Neural crest cell (in vitro differentiated cells): ENCODE measurements at regions not wholly inside any gene's neighbourhood (a gene's known extent, or its start where the extent isn't known, plus 50 kb on each side); places are given as distances from the start of the nearest gene placed in this dataset.

Experiments used
- DNase-seq: peaks from one replicate; pipeline ENCODE4 v3.0.0; 2021; ENCODE audit warnings: low read depth, mixed read lengths, low spot score
- H3K27ac Mint-ChIP-seq: one replicate; pipeline ENCODE4 v1.8.0; 2021; ENCODE audit warnings: mild to moderate bottlenecking, mixed read lengths; ENCODE audit not compliant: unreplicated experiment
- H3K27me3 Mint-ChIP-seq: 2 replicates; pipeline ENCODE4 v1.8.0; 2021; ENCODE audit warnings: low read depth, mild to moderate bottlenecking, mixed read lengths
- H3K36me3 Mint-ChIP-seq: 2 replicates; pipeline ENCODE4 v1.8.0; 2021; ENCODE audit warnings: low read depth, mild to moderate bottlenecking, mixed read lengths
- H3K4me1 Mint-ChIP-seq: 2 replicates; pipeline ENCODE4 v1.8.0; 2021; ENCODE audit warnings: mixed read lengths
- H3K4me3 Mint-ChIP-seq: one replicate; pipeline ENCODE4 v1.8.0; 2021; ENCODE audit warnings: mild to moderate bottlenecking, mixed read lengths
- H3K9me3 Mint-ChIP-seq: 2 replicates; pipeline ENCODE4 v1.8.0; 2021; ENCODE audit warnings: mixed read lengths
- TF ChIP-seq, protein P1 (sequence below): fragments of 200-600 bp; sonication (generic); conservative IDR thresholded peaks from 2 replicates; pipeline ENCODE4 v1.5.0; 2021; ENCODE audit warnings: antibody characterized with exemption, mild to moderate bottlenecking

DNA sequence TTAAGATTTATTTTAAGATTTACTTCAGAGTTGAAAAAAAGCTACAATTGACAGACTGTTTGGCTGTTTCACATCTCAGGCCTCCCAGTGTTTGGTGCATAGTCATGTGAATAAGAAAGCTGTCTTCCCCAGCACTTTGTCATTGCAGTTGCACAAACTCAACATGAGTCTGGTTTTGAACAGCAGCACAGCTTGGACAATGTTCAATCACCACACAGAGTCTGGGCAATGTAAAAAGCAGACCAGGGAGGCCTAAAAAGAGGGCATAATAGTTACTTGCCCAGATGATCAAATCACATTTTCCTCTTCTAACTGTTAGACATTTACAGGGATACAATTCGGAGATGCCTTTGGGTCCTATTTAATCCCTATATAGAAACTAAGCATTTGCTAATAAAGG is 1055.0 kb downstream of the RPA4 start:
- Mint-ChIP-seq H3K36me3 (peaks cover 2% of the 10 kb centered on the region), H3K27me3 (no peaks in the 10 kb centered on the region), H3K4me3 (no peak overlapping the region), H3K9me3 (peaks cover 2% of the 10 kb centered on the region), H3K27ac (no peak overlapping the region), H3K4me1 (peaks cover 28% of the 10 kb centered on the region)
- TF ChIP-seq, protein P1, sequence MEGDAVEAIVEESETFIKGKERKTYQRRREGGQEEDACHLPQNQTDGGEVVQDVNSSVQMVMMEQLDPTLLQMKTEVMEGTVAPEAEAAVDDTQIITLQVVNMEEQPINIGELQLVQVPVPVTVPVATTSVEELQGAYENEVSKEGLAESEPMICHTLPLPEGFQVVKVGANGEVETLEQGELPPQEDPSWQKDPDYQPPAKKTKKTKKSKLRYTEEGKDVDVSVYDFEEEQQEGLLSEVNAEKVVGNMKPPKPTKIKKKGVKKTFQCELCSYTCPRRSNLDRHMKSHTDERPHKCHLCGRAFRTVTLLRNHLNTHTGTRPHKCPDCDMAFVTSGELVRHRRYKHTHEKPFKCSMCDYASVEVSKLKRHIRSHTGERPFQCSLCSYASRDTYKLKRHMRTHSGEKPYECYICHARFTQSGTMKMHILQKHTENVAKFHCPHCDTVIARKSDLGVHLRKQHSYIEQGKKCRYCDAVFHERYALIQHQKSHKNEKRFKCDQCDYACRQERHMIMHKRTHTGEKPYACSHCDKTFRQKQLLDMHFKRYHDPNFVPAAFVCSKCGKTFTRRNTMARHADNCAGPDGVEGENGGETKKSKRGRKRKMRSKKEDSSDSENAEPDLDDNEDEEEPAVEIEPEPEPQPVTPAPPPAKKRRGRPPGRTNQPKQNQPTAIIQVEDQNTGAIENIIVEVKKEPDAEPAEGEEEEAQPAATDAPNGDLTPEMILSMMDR = no peak
- DNase-seq = no peak

DNA sequence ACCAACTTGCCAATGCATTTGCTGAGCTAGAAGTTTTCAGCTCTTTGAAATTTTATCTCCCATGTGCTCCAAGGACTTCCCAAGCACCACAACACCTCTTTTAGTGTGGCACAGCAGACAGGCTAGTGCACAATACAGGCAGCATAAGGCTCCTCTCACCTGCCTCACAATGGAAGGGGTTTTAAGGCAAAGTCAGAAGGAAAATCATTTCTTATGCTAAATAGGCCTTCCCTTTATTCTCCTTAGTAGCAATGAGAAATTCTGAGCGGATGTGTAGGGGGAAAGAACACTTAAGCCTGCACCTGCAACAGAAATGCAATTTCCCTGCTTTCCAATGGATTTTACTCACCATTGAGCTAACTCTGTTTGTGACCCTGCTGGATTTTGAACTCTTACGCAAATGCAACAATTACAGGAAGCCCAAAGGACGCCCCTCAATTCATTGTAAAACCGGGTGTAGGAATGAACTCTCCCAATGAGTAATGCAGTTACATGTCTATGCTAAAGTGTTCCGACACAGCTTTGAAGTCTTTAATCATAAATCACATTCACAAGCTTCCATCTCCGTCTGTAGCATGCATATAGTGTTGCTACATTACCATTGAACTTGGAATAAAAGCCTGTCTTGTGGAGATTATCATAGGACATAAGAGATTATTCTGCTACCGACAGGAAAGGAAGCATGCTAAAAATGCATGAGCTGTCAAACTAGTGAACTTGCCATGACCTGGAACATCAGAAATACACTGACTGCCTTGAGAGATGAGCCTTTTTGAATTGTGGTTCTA is 1084.9 kb downstream of the RPA4 start:
- no peak overlapping the region for H3K4me3 Mint-ChIP-seq
- no peak for DNase-seq
- peaks cover 6% of the 10 kb centered on the region for H3K9me3 Mint-ChIP-seq
- no peak overlapping the region for H3K27ac Mint-ChIP-seq
- TF ChIP-seq, protein P1 = no peak
- no peaks in the 10 kb centered on the region for H3K36me3 Mint-ChIP-seq
- peaks cover 19% of the 10 kb centered on the region for H3K4me1 Mint-ChIP-seq
- H3K27me3 Mint-ChIP-seq = no peaks in the 10 kb centered on the region

DNA sequence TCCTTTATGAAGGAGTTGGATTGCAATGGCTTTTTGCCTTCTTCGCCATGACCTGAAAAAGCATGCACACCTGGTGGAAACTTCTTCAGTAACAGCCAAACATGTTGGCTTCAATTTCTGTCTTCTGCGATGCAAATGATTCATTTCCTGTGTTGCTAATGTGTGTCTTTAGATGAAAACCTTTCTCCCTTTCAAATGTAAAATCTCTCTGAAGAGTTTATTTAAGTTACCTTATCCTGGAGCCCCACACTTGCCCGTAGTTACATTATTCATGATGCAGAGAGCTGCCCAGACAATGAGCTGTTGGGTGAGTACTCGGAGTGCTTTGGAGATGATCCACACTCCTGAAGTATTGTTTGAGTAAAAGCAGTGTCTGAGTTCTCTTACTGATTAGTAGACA is 1100.9 kb downstream of the RPA4 start:
- Mint-ChIP-seq H3K9me3 (peaks cover 11% of the 10 kb centered on the region), H3K27me3 (no peaks in the 10 kb centered on the region), H3K36me3 (peaks cover 1% of the 10 kb centered on the region), H3K4me3 (no peak overlapping the region), H3K4me1 (peaks cover 10% of the 10 kb centered on the region), H3K27ac (no peak overlapping the region)
- TF ChIP-seq, protein P1 = no peak
- DNase-seq = no peak

GRCh38 chrX:97985096-97985495 is 1101.4 kb downstream of the RPA4 start:
- no peaks in the 10 kb centered on the region for H3K27me3 Mint-ChIP-seq
- TF ChIP-seq, protein P1 = no peak
- H3K27ac Mint-ChIP-seq = no peak overlapping the region

GRCh38 chrX:97987979-97988378 is 1104.3 kb downstream of the RPA4 start:
- Mint-ChIP-seq H3K4me1 (peaks cover 10% of the 10 kb centered on the region), H3K27ac (no peak overlapping the region), H3K9me3 (peaks cover 5% of the 10 kb centered on the region), H3K4me3 (no peak overlapping the region), H3K36me3 (no peaks in the 10 kb centered on the region), H3K27me3 (no peaks in the 10 kb centered on the region)
- TF ChIP-seq, protein P1 = no peak
- DNase-seq = no peak

More at GRCh38 chrX:97985096-97985495, 1101.4 kb downstream of the RPA4 start:
- Mint-ChIP-seq H3K36me3 (no peaks in the 10 kb centered on the region), H3K4me3 (no peak overlapping the region), H3K4me1 (peaks cover 10% of the 10 kb centered on the region), H3K9me3 (peaks cover 8% of the 10 kb centered on the region)
- DNase-seq = no peak
